ENCODE measurements at regions not wholly inside any gene's neighbourhood (a gene's known extent, or its start where the extent isn't known, plus 50 kb on each side); places are given as distances from the start of the nearest gene placed in this dataset.

- no peaks in the 10 kb centered on the region for H3K4me1 ChIP-seq
- H3K36me3 ChIP-seq = no peaks in the 10 kb centered on the region
- DNase-seq = peak in 1 of 3 donors; percentile 28
- no peak overlapping the region for H3K4me3 ChIP-seq
- no peaks in the 10 kb centered on the region for H3K27me3 ChIP-seq
- intact Hi-C loops (cut with DNase I) = loop anchor here in 1 of 2 donors (10.0 kb wide), 1 partner anchor 127 kb away; no protein-coding TSS in a partner anchor
- H3K27ac ChIP-seq = no peak overlapping the region
- WGBS (ENCODE audit: insufficient coverage, low coverage, low lambda C conversion rate, missing lambda C conversion rate) = 78% methylated on average over 9 of the region's 11 CpGs
- no peak for ATAC-seq
- TF ChIP-seq CTCF (IDR thresholded peaks at IDR 0.05) (no peak), POLR2A (IDR thresholded peaks at IDR 0.05) (no peak)
- H3K9me3 ChIP-seq = no peaks in the 10 kb centered on the region
Observed at GRCh38 chr15:100781061-100781960, 98.3 kb upstream of the ALDH1A3 start.

GRCh38 chr15:100781961-100782530 lies 97.6 kb upstream of the ALDH1A3 start:
- Histone ChIP-seq H3K27me3 (no peaks in the 10 kb centered on the region), H3K9me3 (no peaks in the 10 kb centered on the region), H3K4me3 (no peak overlapping the region), H3K4me1 (no peaks in the 10 kb centered on the region), H3K36me3 (no peaks in the 10 kb centered on the region), H3K27ac (no peak overlapping the region)
- ATAC-seq (no peak), DNase-seq (peak in 1 of 3 donors; percentile 14)
- 89% methylated on average over 1 of the region's 7 CpGs for WGBS (ENCODE audit: insufficient coverage, low coverage, low lambda C conversion rate, missing lambda C conversion rate)
- TF ChIP-seq CTCF (IDR thresholded peaks at IDR 0.05) = no peak
- TF ChIP-seq POLR2A (IDR thresholded peaks at IDR 0.05) = no peak
- intact Hi-C loops (cut with DNase I) = loop anchor here in 1 of 2 donors (10.0 kb wide), 1 partner anchor 127 kb away; no protein-coding TSS in a partner anchor

GRCh38 chr15:100783291-100783690 lies 96.3 kb upstream of the ALDH1A3 start:
- TF ChIP-seq CTCF (IDR thresholded peaks at IDR 0.05) (no peak), POLR2A (IDR thresholded peaks at IDR 0.05) (no peak)
- WGBS (ENCODE audit: insufficient coverage, low coverage, low lambda C conversion rate, missing lambda C conversion rate) = 68% methylated on average over 5 of the region's 7 CpGs
- H3K9me3 ChIP-seq = no peaks in the 10 kb centered on the region
- ATAC-seq = no peak
- DNase-seq = peak in 1 of 3 donors; percentile 17
- H3K27me3 ChIP-seq = no peaks in the 10 kb centered on the region
- no peak overlapping the region for H3K27ac ChIP-seq
- H3K4me1 ChIP-seq = no peaks in the 10 kb centered on the region
- no peaks in the 10 kb centered on the region for H3K36me3 ChIP-seq
- H3K4me3 ChIP-seq = no peak overlapping the region
- intact Hi-C loops (cut with DNase I) = loop anchor here in 1 of 2 donors (10.0 kb wide), 1 partner anchor 128 kb away; no protein-coding TSS in a partner anchor

GRCh38 chr15:100783760-100784492 lies 95.7 kb upstream of the ALDH1A3 start:
- H3K4me3 ChIP-seq = no peak overlapping the region
- 52% methylated on average over 4 of the region's 17 CpGs for WGBS (ENCODE audit: insufficient coverage, low coverage, low lambda C conversion rate, missing lambda C conversion rate)
- TF ChIP-seq POLR2A (IDR thresholded peaks at IDR 0.05) (no peak), CTCF (IDR thresholded peaks at IDR 0.05) (no peak)
- H3K4me1 ChIP-seq = no peaks in the 10 kb centered on the region
- H3K27me3 ChIP-seq = no peaks in the 10 kb centered on the region
- H3K27ac ChIP-seq = no peak overlapping the region
- DNase-seq = peak in 1 of 3 donors; percentile 33
- H3K9me3 ChIP-seq = no peaks in the 10 kb centered on the region
- no peaks in the 10 kb centered on the region for H3K36me3 ChIP-seq
- ATAC-seq = no peak
- intact Hi-C loops (cut with DNase I) = loop anchor here in 1 of 2 donors (10.0 kb wide), 1 partner anchor 129 kb away; no protein-coding TSS in a partner anchor
